H9 (cell line): ENCODE measurements at regions not wholly inside any gene's neighbourhood (a gene's known extent, or its start where the extent isn't known, plus 50 kb on each side); places are given as distances from the start of the nearest gene placed in this dataset.

ENCODE experiments used
- DNase-seq: peaks from one replicate; pipeline ENCODE4 v3.0.0-alpha.2; 2017
- H2AFZ ChIP-seq: one replicate; pipeline ENCODE4 v1.6.1; 2013; ENCODE audit warnings: mild to moderate bottlenecking, low read length, control low read depth, moderate library complexity
- H2AK5ac ChIP-seq: 2 replicates; pipeline ENCODE4 v1.6.1; 2013; ENCODE audit warnings: low read length, control low read depth, mixed read lengths; ENCODE audit not compliant: insufficient read length
- H2BK120ac ChIP-seq: one replicate; pipeline ENCODE4 v1.6.1; 2013; ENCODE audit warnings: low read depth, mild to moderate bottlenecking, low read length, control low read depth, inconsistent platforms; ENCODE audit not compliant: poor library complexity, severe bottlenecking
- H2BK12ac ChIP-seq: 2 replicates; pipeline ENCODE4 v1.6.1; 2013; ENCODE audit warnings: low read length, control low read depth, mixed read lengths, low read depth; ENCODE audit not compliant: insufficient read length
- H2BK15ac ChIP-seq: 2 replicates; pipeline ENCODE4 v1.6.1; 2013; ENCODE audit warnings: low read depth, low read length, control low read depth
- H2BK20ac ChIP-seq: one replicate; pipeline ENCODE4 v1.6.1; 2013; ENCODE audit warnings: low read depth, mild to moderate bottlenecking, low read length, control low read depth, inconsistent platforms; ENCODE audit not compliant: poor library complexity, severe bottlenecking
- H2BK5ac ChIP-seq: 2 replicates; pipeline ENCODE4 v1.6.1; 2013; ENCODE audit warnings: low read length, control low read depth, mixed read lengths; ENCODE audit not compliant: insufficient read length
- H3K14ac ChIP-seq: 2 replicates; pipeline ENCODE4 v1.6.1; 2013; ENCODE audit warnings: low read length, control low read depth; ENCODE audit not compliant: insufficient read depth
- H3K18ac ChIP-seq: 2 replicates; pipeline ENCODE4 v1.6.1; 2013; ENCODE audit warnings: low read depth, mild to moderate bottlenecking, mixed read lengths, low read length, control low read depth; ENCODE audit not compliant: insufficient read length
- H3K23ac ChIP-seq: 2 replicates; pipeline ENCODE4 v1.6.1; 2013; ENCODE audit warnings: low read length, control low read depth, mixed read lengths, low read depth; ENCODE audit not compliant: insufficient read length
- H3K23me2 ChIP-seq: 2 replicates; pipeline ENCODE4 v1.6.1; 2013; ENCODE audit warnings: low read depth, mild to moderate bottlenecking, mixed read lengths, low read length, control low read depth; ENCODE audit not compliant: insufficient read length, poor library complexity, severe bottlenecking
- H3K27ac ChIP-seq: 2 replicates; pipeline ENCODE4 v1.5.1; 2013; ENCODE audit warnings: low read length, control low read depth, mixed read lengths, low read depth; ENCODE audit not compliant: insufficient read length
- H3K27me3 ChIP-seq: 2 replicates; pipeline ENCODE4 v1.6.1; 2013; ENCODE audit warnings: low read length, control low read depth, inconsistent platforms; ENCODE audit not compliant: insufficient read depth
- H3K4ac ChIP-seq: 2 replicates; pipeline ENCODE4 v1.6.1; 2013; ENCODE audit warnings: low read depth, mild to moderate bottlenecking, control low read depth, inconsistent platforms, low read length, moderate library complexity
- H3K4me1 ChIP-seq: 2 replicates; pipeline ENCODE4 v1.6.1; 2013; ENCODE audit warnings: low read length, control low read depth, inconsistent platforms; ENCODE audit not compliant: insufficient read depth
- H3K4me2 ChIP-seq: 2 replicates; pipeline ENCODE4 v1.6.1; 2013; ENCODE audit warnings: low read length, control low read depth, mixed read lengths; ENCODE audit not compliant: insufficient read length, insufficient read depth
- H3K56ac ChIP-seq: 2 replicates; pipeline ENCODE4 v1.6.1; 2013; ENCODE audit warnings: low read depth, mild to moderate bottlenecking, mixed read lengths, low read length, control low read depth; ENCODE audit not compliant: insufficient read length
- H3K79me1 ChIP-seq: 2 replicates; pipeline ENCODE4 v1.6.1; 2013; ENCODE audit warnings: low read depth, mild to moderate bottlenecking, moderate library complexity, low read length, control low read depth, inconsistent platforms; ENCODE audit not compliant: insufficient read depth, poor library complexity, severe bottlenecking
- H3K79me2 ChIP-seq: 2 replicates; pipeline ENCODE4 v1.6.1; 2013; ENCODE audit warnings: low read length, control low read depth, inconsistent platforms; ENCODE audit not compliant: insufficient read depth
- H3K9ac ChIP-seq: 2 replicates; pipeline ENCODE4 v1.6.1; 2013; ENCODE audit warnings: low read length, control low read depth, mixed read lengths; ENCODE audit not compliant: insufficient read length; ENCODE audit errors: extremely low read depth
- H3K9me3 ChIP-seq: one replicate; pipeline ENCODE4 v1.6.1; 2013; ENCODE audit warnings: low read depth, low read length, inconsistent platforms; ENCODE audit not compliant: control insufficient read depth
- H3T11ph ChIP-seq: one replicate; pipeline ENCODE4 v1.6.1; 2013; ENCODE audit warnings: mild to moderate bottlenecking, low read length, control low read depth, inconsistent platforms
- H4K20me1 ChIP-seq: one replicate; pipeline ENCODE4 v1.6.1; 2013; ENCODE audit not compliant: control insufficient read depth, insufficient read length, insufficient read depth
- H4K5ac ChIP-seq: 2 replicates; pipeline ENCODE4 v1.6.1; 2013; ENCODE audit warnings: low read depth, mild to moderate bottlenecking, mixed read lengths, low read length, control low read depth; ENCODE audit not compliant: insufficient read length
- H4K8ac ChIP-seq: replicated peaks from 2 replicates; pipeline ENCODE4 v1.6.1; 2013; ENCODE audit warnings: low read length, control low read depth, mixed read lengths, low read depth; ENCODE audit not compliant: insufficient read length
- H4K91ac ChIP-seq: 2 replicates; pipeline ENCODE4 v1.6.1; 2013; ENCODE audit warnings: low read depth, mild to moderate bottlenecking, moderate library complexity, mixed read lengths, low read length, control low read depth; ENCODE audit not compliant: insufficient read length
- H3K27ac Mint-ChIP-seq, 3 experiments: 2 replicates in 2 of 3; 3 replicates in 1 of 3; pipeline ENCODE4 v1.8.0; 2020 to 2021; ENCODE audit warnings: mixed read lengths in 3 of 3, mild to moderate bottlenecking in 1 of 3, moderate library complexity in 1 of 3
- H3K27me3 Mint-ChIP-seq: 2 replicates; pipeline ENCODE4 v1.8.0; 2021; ENCODE audit warnings: low read depth, mild to moderate bottlenecking, moderate library complexity, mixed read lengths
- H3K36me3 Mint-ChIP-seq, 3 experiments: 2 replicates in 2 of 3; 3 replicates in 1 of 3; pipeline ENCODE4 v1.8.0; 2020 to 2021; ENCODE audit warnings: low read depth in 3 of 3, mixed read lengths in 3 of 3; ENCODE audit not compliant: insufficient read depth in 1 of 3
- H3K4me1 Mint-ChIP-seq, 2 experiments: 2 replicates each; pipeline ENCODE4 v1.8.0; 2020; ENCODE audit warnings: mixed read lengths in 2 of 2
- H3K4me3 Mint-ChIP-seq, 2 experiments: 2 replicates in 1 of 2; 3 replicates in 1 of 2; pipeline ENCODE4 v1.8.0; 2020 to 2021; ENCODE audit warnings: mild to moderate bottlenecking in 2 of 2, mixed read lengths in 2 of 2, moderate library complexity in 1 of 2
- H3K9me3 Mint-ChIP-seq, 2 experiments: 2 replicates in 1 of 2; 3 replicates in 1 of 2; pipeline ENCODE4 v1.8.0; 2020; ENCODE audit warnings: mild to moderate bottlenecking in 2 of 2, mixed read lengths in 2 of 2, moderate library complexity in 1 of 2
- CTCF ChIP-seq: fragments of 200-600 bp; sonication (generic); conservative IDR thresholded peaks from 3 replicates; pipeline ENCODE4 v1.8.0; 2021; ENCODE audit warnings: antibody characterized with exemption, mild to moderate bottlenecking

GRCh38 chr1:82511441-82511840 lies 710.7 kb downstream of the ADGRL2 start:
- no peak overlapping the region for H3K9ac ChIP-seq
- no peak for TF ChIP-seq CTCF
- H3K27ac Mint-ChIP-seq, result no peak overlapping the region

More at GRCh38 chr1:82511441-82511840, 710.7 kb downstream of the ADGRL2 start:
- Histone ChIP-seq H3K27me3 (no peaks in the 10 kb centered on the region), H4K91ac (no peak overlapping the region), H3K79me1 (no peaks in the 10 kb centered on the region), H3K4ac (no peak overlapping the region), H3K14ac (no peak overlapping the region), H2BK20ac (no peak overlapping the region), H3K56ac (no peak overlapping the region), H3K23me2 (no peaks in the 10 kb centered on the region), H3K18ac (no peak overlapping the region), H3K4me2 (no peak overlapping the region), H3K9me3 (no peaks in the 10 kb centered on the region), H3K27ac (no peak overlapping the region), H2BK15ac (no peak overlapping the region), H3K79me2 (no peaks in the 10 kb centered on the region), H3K23ac (no peak overlapping the region), H3T11ph (no peak overlapping the region), H3K4me1 (no peaks in the 10 kb centered on the region), H2AFZ (no peak overlapping the region), H2BK5ac (no peak overlapping the region), H2BK120ac (no peak overlapping the region), H2AK5ac (no peak overlapping the region), H4K5ac (no peak overlapping the region), H4K8ac (no peak overlapping the region), H4K20me1 (no peaks in the 10 kb centered on the region), H2BK12ac (no peak overlapping the region)
- no peak for DNase-seq
- Mint-ChIP-seq H3K27me3 (no peaks in the 10 kb centered on the region), H3K36me3 (no peaks in the 10 kb centered on the region), H3K9me3 (no peaks in the 10 kb centered on the region), H3K4me1 (no peaks in the 10 kb centered on the region), H3K4me3 (no peak overlapping the region)
